Activated B cell treated with CpG ODN at 0.5 μM for 24 hours (primary cell): ENCODE measurements at regions not wholly inside any gene's neighbourhood (a gene's known extent, or its start where the extent isn't known, plus 50 kb on each side); places are given as distances from the start of the nearest gene placed in this dataset.

Source experiments
- ATAC-seq: fragments of 200-7000 bp; cut with Tn5 transposase; one replicate; pipeline ENCODE4 v1.10.0; 2021; ENCODE audit warnings: low read depth, mild to moderate bottlenecking, moderate library complexity
- CTCF ChIA-PET: fragments of 350-600 bp; sonication (Branson Sonifier 250); formaldehyde crosslinking; loops from one replicate; lab custom pipeline; 2021; ENCODE audit warnings: antibody characterized with exemption; lab: Charles Lee
- POLR2A ChIA-PET: fragments of 350-600 bp; sonication (Branson Sonifier 250); formaldehyde crosslinking; loops from one replicate; lab custom pipeline; 2021; ENCODE audit warnings: antibody characterized with exemption; lab: Charles Lee
- DNase-seq: peaks from one replicate; pipeline ENCODE4 v3.0.0; 2022
- H3K27ac Mint-ChIP-seq: one replicate; pipeline ENCODE4 v1.8.0; 2020; ENCODE audit warnings: mixed read lengths
- H3K27me3 Mint-ChIP-seq: one replicate; pipeline ENCODE4 v1.8.0; 2021; ENCODE audit warnings: mixed read lengths
- H3K36me3 Mint-ChIP-seq: one replicate; pipeline ENCODE4 v1.8.0; 2021; ENCODE audit warnings: low read depth, mixed read lengths
- H3K4me1 Mint-ChIP-seq: one replicate; pipeline ENCODE4 v1.8.0; 2021; ENCODE audit warnings: mixed read lengths
- H3K4me3 Mint-ChIP-seq: one replicate; pipeline ENCODE4 v1.8.0; 2020; ENCODE audit warnings: mild to moderate bottlenecking, mixed read lengths
- H3K9me3 Mint-ChIP-seq: one replicate; pipeline ENCODE4 v1.8.0; 2020; ENCODE audit warnings: mixed read lengths
- CTCF ChIP-seq: fragments of 200-600 bp; IDR thresholded peaks from one replicate; pipeline ENCODE4 v1.8.0; 2022; ENCODE audit warnings: antibody characterized with exemption, mild to moderate bottlenecking
- intact Hi-C: fragments of 100-400 bp; cut with micrococcal nuclease; formaldehyde crosslinking; loops from one replicate; pipeline ENCODE4 v1.15.1; 2024

GRCh38 chr3:188041895-188042294 is 112.1 kb upstream of the LPP start:
- no peak for TF ChIP-seq CTCF
- Mint-ChIP-seq H3K27ac (no peak overlapping the region), H3K4me3 (no peak overlapping the region), H3K36me3 (no peaks in the 10 kb centered on the region), H3K4me1 (no peaks in the 10 kb centered on the region), H3K9me3 (no peaks in the 10 kb centered on the region), H3K27me3 (peaks cover 1% of the 10 kb centered on the region)
- intact Hi-C loops = no loop called here
- ChIA-PET POLR2A (no interaction called here), CTCF (no interaction called here)
- DNase-seq (no peak), ATAC-seq (no peak)

- TF ChIP-seq CTCF = no peak
- Mint-ChIP-seq H3K27me3 (peaks cover 1% of the 10 kb centered on the region), H3K9me3 (no peaks in the 10 kb centered on the region), H3K4me1 (no peaks in the 10 kb centered on the region), H3K36me3 (no peaks in the 10 kb centered on the region), H3K27ac (no peak overlapping the region), H3K4me3 (no peak overlapping the region)
- CTCF ChIA-PET = no interaction called here
- intact Hi-C loops = no loop called here
- POLR2A ChIA-PET = no interaction called here
- no peak for DNase-seq
- no peak for ATAC-seq
Observed at GRCh38 chr3:188042466-188042865, 111.5 kb upstream of the LPP start.

GRCh38 chr3:188043891-188044290 is 110.1 kb upstream of the LPP start:
- ChIA-PET CTCF (no interaction called here), POLR2A (interaction anchor here (0.7 kb wide), 1 partner anchor 135 kb away, joined by 3 read pairs; no protein-coding TSS in a partner anchor)
- H3K27me3 Mint-ChIP-seq = peaks cover 1% of the 10 kb centered on the region
- H3K36me3 Mint-ChIP-seq = no peaks in the 10 kb centered on the region
- no peak overlapping the region for H3K4me3 Mint-ChIP-seq
- no peak overlapping the region for H3K27ac Mint-ChIP-seq
- ATAC-seq (no peak), DNase-seq (no peak)
- intact Hi-C loops = no loop called here
- no peaks in the 10 kb centered on the region for H3K4me1 Mint-ChIP-seq
- no peaks in the 10 kb centered on the region for H3K9me3 Mint-ChIP-seq
- TF ChIP-seq CTCF = no peak

GRCh38 chr3:188046561-188047211 is 107.3 kb upstream of the LPP start:
- CTCF ChIA-PET = interaction anchor here (1.3 kb wide), 1 partner anchor 300 kb away, joined by 3 read pairs; no protein-coding TSS in a partner anchor

GRCh38 chr3:188047536-188047935 is 106.4 kb upstream of the LPP start:
- H3K36me3 Mint-ChIP-seq = no peaks in the 10 kb centered on the region
- TF ChIP-seq CTCF = no peak
- ChIA-PET POLR2A (no interaction called here), CTCF (interaction anchor here (1.3 kb wide), 1 partner anchor 301 kb away, joined by 3 read pairs; no protein-coding TSS in a partner anchor)
- H3K9me3 Mint-ChIP-seq = no peaks in the 10 kb centered on the region
- DNase-seq (no peak), ATAC-seq (no peak)
- H3K4me1 Mint-ChIP-seq = peaks cover 12% of the 10 kb centered on the region
- H3K27ac Mint-ChIP-seq = no peak overlapping the region
- no peak overlapping the region for H3K4me3 Mint-ChIP-seq
- intact Hi-C loops = no loop called here
- H3K27me3 Mint-ChIP-seq = peaks cover 1% of the 10 kb centered on the region

More at GRCh38 chr3:188046561-188047211, 107.3 kb upstream of the LPP start:
- ATAC-seq (no peak), DNase-seq (no peak)
- intact Hi-C loops = no loop called here
- Mint-ChIP-seq H3K36me3 (no peaks in the 10 kb centered on the region), H3K4me1 (peaks cover 12% of the 10 kb centered on the region), H3K27ac (no peak overlapping the region), H3K27me3 (peaks cover 1% of the 10 kb centered on the region), H3K4me3 (no peak overlapping the region), H3K9me3 (no peaks in the 10 kb centered on the region)
- TF ChIP-seq CTCF = no peak
- POLR2A ChIA-PET = no interaction called here
